Stimulated activated naive B cell treated with anti-CD40 and anti-IgM and Interleukin-4, amounts not matched to agents 10 μg/mL and 1 μg/mL and 100 μg/mL, for 72 hours (primary cell): ENCODE measurements at regions not wholly inside any gene's neighbourhood (a gene's known extent, or its start where the extent isn't known, plus 50 kb on each side); places are given as distances from the start of the nearest gene placed in this dataset.
"Not testable (repeated sequence)": the region's sequence is repeated elsewhere in the genome, so short reads cannot be mapped to it uniquely, and the experiment has no call there.

Source experiments
- ATAC-seq, 2 donors: fragments of 150-1000 bp; cut with Tn5 transposase; replicated peaks; 2 replicates each; pipeline ENCODE4 v1.10.0; 2021; ENCODE audit warnings: moderate library complexity in 1 of 2
- DNase-seq: peaks from one replicate; pipeline ENCODE4 v3.0.0; 2021
- H3K27ac Mint-ChIP-seq: one replicate; pipeline ENCODE4 v1.8.0; 2022; ENCODE audit warnings: mild to moderate bottlenecking, mixed read lengths
- H3K27me3 Mint-ChIP-seq, 2 donors: one replicate each; pipeline ENCODE4 v1.8.0; 2022; ENCODE audit warnings: mixed read lengths in 2 of 2
- H3K36me3 Mint-ChIP-seq, 2 donors: one replicate each; pipeline ENCODE4 v1.8.0; 2022; ENCODE audit warnings: mixed read lengths in 2 of 2, mild to moderate bottlenecking in 1 of 2
- H3K4me1 Mint-ChIP-seq, 2 donors: one replicate each; pipeline ENCODE4 v1.8.0; 2022; ENCODE audit warnings: mixed read lengths in 2 of 2, mild to moderate bottlenecking in 1 of 2
- H3K4me3 Mint-ChIP-seq, 2 donors: one replicate each; pipeline ENCODE4 v1.8.0; 2022; ENCODE audit warnings: mild to moderate bottlenecking in 2 of 2, mixed read lengths in 2 of 2, moderate library complexity in 1 of 2
- H3K9me3 Mint-ChIP-seq, 2 donors: one replicate each; pipeline ENCODE4 v1.8.0; 2022; ENCODE audit warnings: mixed read lengths in 2 of 2, mild to moderate bottlenecking in 1 of 2

DNA sequence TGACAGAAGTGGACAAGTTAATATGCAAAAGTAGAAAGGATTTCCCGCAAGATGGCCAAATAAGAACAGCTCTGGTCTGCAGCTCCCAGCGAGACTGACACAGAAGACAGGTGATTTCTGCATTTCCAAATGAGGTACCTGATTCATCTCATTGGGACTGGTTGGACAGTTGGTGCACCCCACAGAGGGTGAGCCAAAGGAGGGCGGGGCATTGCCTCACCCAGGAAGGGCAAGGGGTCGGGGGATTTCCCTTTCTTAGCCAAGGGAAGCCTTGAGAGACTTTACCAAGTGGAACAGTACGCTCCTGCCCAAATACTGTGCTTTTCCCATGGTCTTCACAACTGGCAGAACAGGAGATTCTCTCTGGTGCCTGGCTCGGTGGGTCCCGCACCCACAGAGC lies 191.3 kb downstream of the ALG10B start:
- Mint-ChIP-seq H3K36me3 (no peaks in the 10 kb centered on the region), H3K27ac (no peak overlapping the region), H3K4me3 (no peak overlapping the region), H3K9me3 (peaks cover 0 to 5% of the 10 kb centered on the region in 2 donors), H3K27me3 (no peaks in the 10 kb centered on the region), H3K4me1 (no peaks in the 10 kb centered on the region)
- DNase-seq (no peak), ATAC-seq (no peak)

DNA sequence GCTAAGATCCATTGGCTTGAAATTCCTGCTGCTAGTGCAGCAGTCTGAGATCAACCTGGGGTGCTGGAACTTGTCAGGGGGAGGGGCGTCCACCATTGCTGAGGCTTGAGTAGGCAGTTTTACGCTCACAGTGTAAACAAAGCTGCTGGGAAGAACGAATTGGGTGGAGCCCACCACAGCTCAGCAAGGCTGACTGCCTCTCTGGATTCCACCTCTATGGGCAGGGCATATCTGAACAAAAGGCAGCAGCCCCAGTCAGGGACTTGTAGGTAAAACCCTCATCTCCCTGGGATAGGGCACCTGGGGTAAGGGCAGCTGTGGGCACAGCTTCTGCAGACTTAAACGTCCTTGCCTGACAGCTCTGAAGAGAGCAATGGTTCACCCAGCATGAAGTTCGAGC lies 191.7 kb downstream of the ALG10B start:
- no peak for ATAC-seq

DNA sequence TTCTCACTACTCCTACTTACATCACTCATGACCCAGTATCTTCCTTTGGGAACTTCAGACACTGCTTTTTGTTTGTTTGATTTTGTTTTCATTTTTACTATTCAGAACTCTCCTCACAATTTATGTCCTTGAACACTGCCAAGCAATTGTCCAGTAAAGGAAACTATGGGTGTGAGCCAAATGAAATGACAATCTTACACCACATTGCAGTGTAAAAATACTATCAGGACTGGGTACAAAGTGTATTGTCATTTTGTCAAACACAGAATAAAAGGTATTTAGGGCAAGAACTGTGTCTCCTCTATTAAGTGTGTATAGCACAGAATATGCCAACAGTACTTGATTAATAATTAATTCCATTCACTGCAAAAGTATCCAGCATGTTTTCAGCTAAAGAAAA lies 199.3 kb downstream of the ALG10B start:
- ATAC-seq (no peak), DNase-seq (no peak)
- H3K4me3 Mint-ChIP-seq: no peak overlapping the region
- H3K36me3 Mint-ChIP-seq: no peaks in the 10 kb centered on the region
- H3K9me3 Mint-ChIP-seq: peaks cover 4 to 5% of the 10 kb centered on the region in 2 donors
- no peaks in the 10 kb centered on the region for H3K27me3 Mint-ChIP-seq
- no peaks in the 10 kb centered on the region for H3K4me1 Mint-ChIP-seq
- no peak overlapping the region for H3K27ac Mint-ChIP-seq

More for the DNA sequence above, 191.7 kb downstream of the ALG10B start:
- peaks cover 0 to 5% of the 10 kb centered on the region in 2 donors for H3K9me3 Mint-ChIP-seq
- H3K36me3 Mint-ChIP-seq: no peaks in the 10 kb centered on the region
- H3K27me3 Mint-ChIP-seq: no peaks in the 10 kb centered on the region
- H3K4me3 Mint-ChIP-seq: no peak overlapping the region
- no peaks in the 10 kb centered on the region for H3K4me1 Mint-ChIP-seq
- no peak for DNase-seq
- no peak overlapping the region for H3K27ac Mint-ChIP-seq

DNA sequence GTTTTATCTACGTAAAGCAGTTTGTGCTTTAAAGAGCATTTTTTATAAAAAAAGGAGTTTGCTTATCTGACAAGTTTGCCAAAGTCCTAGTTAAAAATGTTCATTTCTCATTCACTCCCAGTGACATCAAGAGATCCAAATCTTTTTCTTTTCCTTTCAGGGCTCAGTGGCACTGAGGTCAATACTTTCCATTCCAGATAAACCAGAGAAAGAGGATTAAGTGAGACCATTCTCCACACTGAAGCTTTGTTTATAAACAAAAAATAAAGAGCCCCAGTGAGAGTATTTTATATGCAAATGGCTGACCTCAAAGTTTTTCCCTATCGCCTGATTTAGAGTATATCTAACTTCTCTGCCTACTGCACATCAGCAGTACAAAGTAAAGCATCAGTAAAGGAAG lies 199.8 kb downstream of the ALG10B start:
- Mint-ChIP-seq H3K4me1 (no peaks in the 10 kb centered on the region), H3K27me3 (no peaks in the 10 kb centered on the region), H3K36me3 (no peaks in the 10 kb centered on the region), H3K9me3 (peaks cover 3 to 4% of the 10 kb centered on the region in 2 donors), H3K4me3 (no peak overlapping the region), H3K27ac (no peak overlapping the region)
- ATAC-seq: no peak
- no peak for DNase-seq

DNA sequence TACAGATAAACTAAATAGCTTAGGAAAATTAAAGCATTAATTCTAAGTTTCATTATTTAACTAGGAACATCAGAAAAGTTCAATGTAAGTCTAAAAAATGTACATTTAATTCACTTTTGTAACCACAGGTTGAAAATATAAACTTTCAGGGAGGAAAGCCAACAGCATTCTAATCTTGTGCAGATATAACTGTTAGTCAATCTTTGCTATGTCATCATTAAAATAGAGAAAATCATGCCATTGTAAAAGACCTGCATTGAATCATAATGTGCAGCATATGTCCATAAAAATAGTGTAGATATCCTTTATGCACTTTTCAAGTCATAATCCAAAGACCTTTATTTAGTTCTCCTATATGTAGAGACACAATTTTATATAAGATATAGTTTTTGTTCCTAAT lies 207.3 kb downstream of the ALG10B start:
- Mint-ChIP-seq H3K9me3 (peaks cover 2 to 4% of the 10 kb centered on the region in 2 donors), H3K4me3 (no peak overlapping the region), H3K4me1 (no peaks in the 10 kb centered on the region), H3K36me3 (no peaks in the 10 kb centered on the region), H3K27me3 (no peaks in the 10 kb centered on the region), H3K27ac (no peak overlapping the region)
- no peak for DNase-seq
- no peak for ATAC-seq

DNA sequence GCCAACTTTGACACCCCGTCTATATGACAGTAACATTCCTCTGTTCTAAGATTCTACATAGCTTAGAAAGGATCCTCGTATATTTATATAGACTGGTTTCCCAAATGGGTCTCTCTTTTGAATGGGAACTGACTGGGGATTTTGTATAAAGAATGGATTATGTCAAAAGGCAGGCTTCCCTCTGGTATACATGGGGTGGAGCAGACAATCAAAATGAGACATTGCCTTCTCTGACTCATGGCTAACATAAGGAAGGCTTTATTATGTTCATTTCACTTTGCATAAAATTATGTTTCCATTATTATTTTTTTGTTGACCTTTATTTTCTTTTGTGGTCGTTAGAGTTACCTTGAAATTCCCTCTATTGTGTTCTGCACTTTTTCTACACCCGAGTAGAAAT lies 211.1 kb downstream of the ALG10B start:
- DNase-seq: no peak
- peaks cover 4 to 6% of the 10 kb centered on the region in 2 donors for H3K9me3 Mint-ChIP-seq
- no peaks in the 10 kb centered on the region for H3K4me1 Mint-ChIP-seq
- no peak overlapping the region for H3K4me3 Mint-ChIP-seq
- H3K27me3 Mint-ChIP-seq: no peaks in the 10 kb centered on the region
- H3K36me3 Mint-ChIP-seq: no peaks in the 10 kb centered on the region
- no peak for ATAC-seq
- no peak overlapping the region for H3K27ac Mint-ChIP-seq

DNA sequence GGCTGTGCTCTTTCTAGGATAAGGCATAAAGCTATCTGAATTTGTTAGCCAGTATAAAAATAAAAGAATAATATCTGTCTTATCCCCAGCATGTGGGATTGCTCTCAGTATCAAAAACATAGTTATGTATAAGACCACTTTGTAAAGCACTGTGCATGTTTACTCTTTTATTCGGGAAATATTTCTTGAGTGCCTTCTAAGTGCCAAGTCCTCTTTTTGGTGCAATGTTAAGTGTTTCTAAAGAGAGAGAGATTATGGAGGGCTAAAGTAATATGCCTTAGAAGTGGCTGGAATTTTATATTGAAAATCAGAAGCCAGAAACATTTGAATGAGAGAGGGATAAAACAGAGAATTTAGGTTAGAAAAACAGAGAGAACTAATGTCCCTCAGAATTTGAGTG lies 212.0 kb downstream of the ALG10B start:
- Mint-ChIP-seq H3K9me3 (peaks cover 4 to 6% of the 10 kb centered on the region in 2 donors), H3K27ac (no peak overlapping the region), H3K27me3 (no peaks in the 10 kb centered on the region), H3K4me3 (no peak overlapping the region), H3K36me3 (no peaks in the 10 kb centered on the region), H3K4me1 (no peaks in the 10 kb centered on the region)
- DNase-seq (no peak), ATAC-seq (no peak)

DNA sequence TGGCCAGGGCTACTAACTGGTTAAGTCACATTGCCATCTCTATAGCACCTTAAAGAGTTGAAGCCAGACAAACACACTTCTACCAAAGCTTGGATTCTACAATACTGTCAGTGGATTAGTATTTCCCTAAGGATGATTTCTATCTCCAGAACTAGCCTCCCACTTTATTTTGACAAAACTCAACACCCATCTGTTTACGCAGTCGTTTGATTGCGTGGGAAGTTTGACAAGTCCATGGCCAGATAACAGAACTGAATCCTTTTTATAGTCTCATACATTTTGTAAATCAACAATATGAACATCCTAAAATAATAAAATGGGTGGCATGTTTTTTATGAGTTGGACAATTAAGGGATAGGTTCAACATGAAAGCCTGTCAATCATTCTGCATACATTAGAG lies 212.7 kb downstream of the ALG10B start:
- DNase-seq, H3K27ac Mint-ChIP-seq, H3K9me3 Mint-ChIP-seq, ATAC-seq, H3K36me3 Mint-ChIP-seq, H3K4me1 Mint-ChIP-seq, H3K27me3 Mint-ChIP-seq, H3K4me3 Mint-ChIP-seq: not testable (repeated sequence)

DNA sequence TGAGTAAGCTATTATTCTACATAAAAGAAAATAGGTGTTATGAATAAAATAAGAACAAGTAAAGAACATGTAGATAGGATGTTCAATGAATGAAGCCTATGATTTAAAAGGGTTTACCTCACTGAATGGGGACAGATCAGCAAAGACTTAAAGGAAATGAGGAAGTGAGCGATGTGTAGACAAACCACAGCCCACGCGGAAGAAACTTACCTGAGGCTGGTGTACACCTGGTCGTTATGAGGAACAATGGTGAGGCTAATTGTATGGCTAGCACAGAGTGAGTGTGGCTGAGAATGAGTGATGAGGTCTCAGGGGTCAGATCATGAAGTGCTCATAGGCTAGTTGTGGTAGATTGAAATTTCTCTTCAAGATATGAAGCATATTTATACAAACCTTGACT lies 221.7 kb downstream of the ALG10B start:
- H3K9me3 Mint-ChIP-seq: peaks cover 3 to 14% of the 10 kb centered on the region in 2 donors
- peak in 1 of 2 donors; percentile 29 for ATAC-seq
- H3K27ac Mint-ChIP-seq: no peak overlapping the region
- H3K36me3 Mint-ChIP-seq: no peaks in the 10 kb centered on the region
- no peaks in the 10 kb centered on the region for H3K4me1 Mint-ChIP-seq
- H3K27me3 Mint-ChIP-seq: no peaks in the 10 kb centered on the region
- DNase-seq: no peak
- no peak overlapping the region for H3K4me3 Mint-ChIP-seq

DNA sequence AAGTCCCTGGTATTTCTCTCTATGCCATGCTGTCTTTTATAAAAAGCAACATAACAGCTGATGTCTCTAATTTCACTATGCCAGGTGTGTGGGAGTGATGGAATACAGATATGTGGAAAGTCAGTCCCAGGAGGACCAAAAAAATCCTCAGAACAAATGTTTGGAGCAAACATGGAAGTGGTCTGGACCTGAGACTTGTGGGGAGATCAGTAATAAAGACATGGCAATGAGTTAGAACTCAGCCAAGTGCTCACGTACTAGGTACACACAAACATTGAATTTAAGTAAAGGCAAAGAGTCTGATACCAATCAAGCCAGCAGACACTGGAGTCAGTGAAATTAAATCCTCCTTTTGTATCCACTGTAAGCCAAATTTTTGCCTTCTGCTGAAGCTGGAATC lies 223.6 kb downstream of the ALG10B start:
- Mint-ChIP-seq H3K27me3 (no peaks in the 10 kb centered on the region), H3K4me3 (no peak overlapping the region), H3K27ac (no peak overlapping the region), H3K4me1 (no peaks in the 10 kb centered on the region), H3K9me3 (peaks cover 3 to 8% of the 10 kb centered on the region in 2 donors), H3K36me3 (no peaks in the 10 kb centered on the region)
- ATAC-seq: no peak
- DNase-seq: no peak

DNA sequence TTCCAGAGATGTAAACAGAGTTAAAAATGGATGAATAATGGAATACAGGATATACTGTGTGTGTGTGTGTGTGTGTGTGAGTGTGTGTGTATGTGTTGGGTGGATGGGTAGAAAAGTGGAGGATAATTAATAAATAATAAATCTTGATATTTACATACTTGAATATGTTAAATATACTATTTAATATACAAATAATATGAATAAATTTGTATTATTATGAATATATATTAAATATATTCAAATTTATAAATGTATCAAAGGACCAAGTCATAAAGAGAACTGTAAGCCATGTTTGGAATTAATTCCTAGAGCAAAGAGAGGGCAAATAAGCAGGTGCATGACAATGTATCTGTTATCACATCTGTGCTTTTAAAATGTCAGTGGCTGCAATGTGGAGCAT lies 225.3 kb downstream of the ALG10B start:
- ATAC-seq: no peak

DNA sequence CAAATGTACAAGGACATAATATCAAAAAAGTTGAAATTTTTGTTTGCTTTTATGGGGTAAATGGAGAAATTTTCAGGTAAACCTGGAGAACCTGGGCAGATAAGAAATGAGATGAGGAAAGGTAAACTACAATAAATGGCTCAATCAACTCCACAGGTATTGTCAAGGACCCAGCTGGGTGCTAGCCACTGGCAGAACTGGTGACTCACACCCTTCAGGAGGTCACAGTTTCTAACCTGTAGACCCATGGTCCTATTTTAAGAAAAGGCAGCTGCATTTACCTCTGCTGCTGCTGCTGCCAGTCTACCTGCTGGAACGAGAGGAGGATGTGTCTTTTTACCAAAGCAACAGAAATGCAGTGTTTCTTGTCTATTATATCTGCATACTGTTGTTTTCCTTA lies 226.6 kb downstream of the ALG10B start:
- Mint-ChIP-seq H3K27me3 (no peaks in the 10 kb centered on the region), H3K27ac (no peak overlapping the region), H3K4me3 (no peak overlapping the region), H3K9me3 (peaks cover 5 to 8% of the 10 kb centered on the region in 2 donors), H3K4me1 (no peaks in the 10 kb centered on the region), H3K36me3 (no peaks in the 10 kb centered on the region)
- DNase-seq: no peak
- no peak for ATAC-seq

More for the DNA sequence above, 225.3 kb downstream of the ALG10B start:
- no peak for DNase-seq
- no peak overlapping the region for H3K4me3 Mint-ChIP-seq
- H3K27ac Mint-ChIP-seq: no peak overlapping the region
- peaks cover 3 to 7% of the 10 kb centered on the region in 2 donors for H3K9me3 Mint-ChIP-seq
- H3K36me3 Mint-ChIP-seq: no peaks in the 10 kb centered on the region
- no peaks in the 10 kb centered on the region for H3K4me1 Mint-ChIP-seq
- H3K27me3 Mint-ChIP-seq: no peaks in the 10 kb centered on the region

DNA sequence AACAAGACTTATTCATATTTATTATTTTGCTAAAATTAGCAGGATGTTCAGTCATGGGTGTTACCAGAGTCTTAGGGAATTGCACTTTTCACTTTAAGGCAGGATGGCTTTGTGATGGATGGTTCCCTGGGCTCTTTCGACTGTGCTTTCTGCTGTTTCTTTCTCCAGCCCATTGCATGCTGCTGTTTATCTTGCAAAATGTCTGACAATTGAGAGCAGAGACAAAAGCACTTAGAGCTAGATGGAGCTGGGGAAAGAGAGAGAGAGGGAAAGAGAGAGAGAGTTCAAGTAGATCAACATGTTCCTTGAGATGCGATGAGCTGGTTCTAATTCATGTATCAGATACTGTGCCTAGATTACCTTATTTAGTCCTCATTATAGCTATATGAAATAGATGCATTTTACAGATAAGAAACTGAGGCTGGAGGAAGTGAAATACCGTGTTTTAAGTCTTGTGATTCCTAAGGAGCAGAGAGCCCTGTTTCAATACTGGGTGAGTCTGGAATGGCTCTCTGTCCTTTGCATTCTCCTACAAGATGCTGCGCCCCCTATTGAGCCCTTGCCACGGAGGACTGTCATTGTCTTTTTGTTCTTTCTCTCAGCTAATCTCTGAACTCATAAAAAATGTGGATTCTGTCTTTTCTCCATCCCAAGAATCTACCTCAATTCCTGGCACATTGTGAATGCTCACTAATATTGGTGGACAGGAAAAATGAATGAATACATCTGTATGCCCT lies 227.9 kb downstream of the ALG10B start:
- Mint-ChIP-seq H3K9me3 (peaks cover 4 to 7% of the 10 kb centered on the region in 2 donors), H3K27ac (no peak overlapping the region), H3K4me1 (no peaks in the 10 kb centered on the region), H3K27me3 (no peaks in the 10 kb centered on the region), H3K36me3 (no peaks in the 10 kb centered on the region), H3K4me3 (no peak overlapping the region)
- no peak for DNase-seq
- ATAC-seq: no peak

DNA sequence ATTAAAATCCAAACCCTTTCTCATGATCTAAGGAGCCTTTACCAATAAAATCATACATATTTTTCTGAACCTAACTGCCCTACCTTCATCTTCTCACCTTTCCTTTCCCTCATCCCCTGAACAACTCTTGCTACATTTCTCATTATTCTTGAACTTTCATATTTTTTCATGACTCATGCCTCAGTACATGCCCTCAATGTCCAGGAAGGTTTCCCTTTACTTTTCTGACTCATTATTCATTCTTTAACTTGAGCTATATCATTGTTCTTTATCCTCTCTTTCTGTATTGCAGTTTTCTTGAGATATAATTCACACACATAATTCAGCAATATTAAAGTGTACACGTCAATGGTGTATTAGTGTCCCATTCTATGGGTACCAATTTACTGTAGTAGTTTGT lies 231.0 kb downstream of the ALG10B start:
- Mint-ChIP-seq H3K27ac (no peak overlapping the region), H3K4me1 (no peaks in the 10 kb centered on the region), H3K36me3 (no peaks in the 10 kb centered on the region), H3K27me3 (no peaks in the 10 kb centered on the region), H3K9me3 (peaks cover 11 to 12% of the 10 kb centered on the region in 2 donors), H3K4me3 (no peak overlapping the region)
- ATAC-seq (no peak), DNase-seq (no peak)

DNA sequence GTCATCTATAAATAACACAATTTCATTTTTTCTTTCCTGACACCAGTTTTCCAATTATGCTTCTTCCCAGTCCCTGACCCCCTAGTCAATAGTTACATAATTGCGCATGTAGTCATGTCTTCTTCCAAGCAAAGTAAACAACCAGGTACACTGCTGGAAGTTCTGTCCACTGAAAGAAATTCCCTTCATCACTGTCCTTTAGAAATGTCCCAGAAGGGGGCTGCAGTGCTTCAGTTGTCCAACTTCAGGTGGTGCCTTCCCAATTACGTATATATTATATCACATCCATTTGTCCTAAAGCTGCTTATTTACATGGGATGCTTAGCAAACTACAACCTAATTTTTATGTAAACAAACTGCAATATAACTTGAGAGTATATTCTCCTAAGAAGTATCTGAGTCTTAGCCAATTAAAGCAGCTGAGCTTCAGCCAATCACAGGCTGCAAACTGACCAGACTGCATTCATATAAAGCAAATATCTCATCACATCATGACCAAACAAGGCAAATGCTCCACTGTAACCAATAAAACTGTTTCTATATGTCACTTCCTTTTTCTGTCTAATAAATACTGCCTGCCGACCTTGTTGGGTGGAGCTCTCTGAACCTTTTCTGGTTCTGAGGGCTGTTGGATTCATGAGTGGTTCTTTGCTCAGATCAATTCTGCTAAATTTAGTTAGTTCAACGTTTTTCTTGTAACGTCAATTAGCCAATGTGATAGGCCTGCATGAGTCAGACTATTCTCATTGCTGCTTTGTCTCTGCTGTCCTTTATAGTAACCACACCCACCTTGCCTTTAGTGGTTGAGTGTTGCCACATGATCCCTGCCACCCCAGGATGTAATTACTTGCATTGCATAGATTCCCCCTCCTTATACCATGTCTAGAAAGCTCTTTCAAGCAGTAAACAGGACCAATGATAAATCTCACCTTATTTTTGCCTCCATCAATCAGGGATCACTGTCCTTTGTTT lies 239.3 kb downstream of the ALG10B start:
- Mint-ChIP-seq H3K36me3 (no peaks in the 10 kb centered on the region), H3K27ac (no peak overlapping the region), H3K4me1 (no peaks in the 10 kb centered on the region), H3K9me3 (peaks cover 2 to 7% of the 10 kb centered on the region in 2 donors), H3K27me3 (no peaks in the 10 kb centered on the region), H3K4me3 (no peak overlapping the region)
- DNase-seq (no peak), ATAC-seq (no peak)
